Hypothalamus (tissue), 51 donors: ENCODE measurements at regions not wholly inside any gene's neighbourhood (a gene's known extent, or its start where the extent isn't known, plus 50 kb on each side); places are given as distances from the start of the nearest gene placed in this dataset.

Source experiments
- DNase-seq, 51 donors: peaks; one replicate each; lab custom pipeline; 2025; lab: John Stamatoyannopoulos, UW

GRCh38 chr16:49128740-49129139, 152.9 kb downstream of the CBLN1 start:
- no peak for DNase-seq

- no peak for DNase-seq
Observed at GRCh38 chr16:49127103-49127502, 154.5 kb downstream of the CBLN1 start.

- no peak for DNase-seq
Observed at GRCh38 chr16:49121636-49122035, 160.0 kb downstream of the CBLN1 start.

GRCh38 chr16:49120631-49121030, 161.0 kb downstream of the CBLN1 start:
- no peak for DNase-seq

- no peak for DNase-seq
Observed at GRCh38 chr16:49116873-49117272, 164.8 kb downstream of the CBLN1 start.

GRCh38 chr16:49115956-49116355, 165.7 kb downstream of the CBLN1 start:
- DNase-seq = no peak

- DNase-seq = no peak
Observed at GRCh38 chr16:49112754-49113153, 168.9 kb downstream of the CBLN1 start.

GRCh38 chr16:49111351-49111750, 170.3 kb downstream of the CBLN1 start:
- no peak for DNase-seq

GRCh38 chr16:49108611-49109010, 173.0 kb downstream of the CBLN1 start:
- no peak for DNase-seq

GRCh38 chr16:49103298-49103697, 178.3 kb downstream of the CBLN1 start:
- no peak for DNase-seq

- no peak for DNase-seq
Observed at GRCh38 chr16:49101997-49102396, 179.6 kb downstream of the CBLN1 start.

GRCh38 chr16:49100366-49100765, 181.3 kb downstream of the CBLN1 start:
- no peak for DNase-seq

GRCh38 chr16:49097964-49098363, 183.7 kb downstream of the CBLN1 start:
- DNase-seq = no peak

GRCh38 chr16:49096176-49096945, 185.3 kb downstream of the CBLN1 start:
- no peak for DNase-seq

- DNase-seq = no peak
Observed at GRCh38 chr16:49095539-49095938, 186.1 kb downstream of the CBLN1 start.

GRCh38 chr16:49094471-49094870, 187.2 kb downstream of the CBLN1 start:
- peak in 10 of 51 donors; percentile 1 to 30 (median 6) for DNase-seq

- no peak for DNase-seq
Observed at GRCh38 chr16:49093939-49094338, 187.7 kb downstream of the CBLN1 start.

GRCh38 chr16:49092704-49093103, 188.9 kb downstream of the CBLN1 start:
- DNase-seq = no peak

- DNase-seq = no peak
Observed at GRCh38 chr16:49089533-49089932, 192.1 kb downstream of the CBLN1 start.

GRCh38 chr16:49089039-49089438, 192.6 kb downstream of the CBLN1 start:
- no peak for DNase-seq

- DNase-seq = no peak
Observed at GRCh38 chr16:49085686-49086085, 196.0 kb downstream of the CBLN1 start.

- no peak for DNase-seq
Observed at GRCh38 chr16:49084628-49085390, 196.8 kb downstream of the CBLN1 start.
